Sigmoid colon (tissue), 4 donors: ENCODE measurements at regions not wholly inside any gene's neighbourhood (a gene's known extent, or its start where the extent isn't known, plus 50 kb on each side); places are given as distances from the start of the nearest gene placed in this dataset.

Source experiments
- EP300 ChIP-seq, 4 donors: sonication (generic); formaldehyde crosslinking; IDR thresholded peaks; one replicate each; pipeline ENCODE4 v1.6.1; 2017; ENCODE audit warnings: antibody characterized with exemption in 4 of 4
- POLR2A ChIP-seq, 2 donors: fragments of 450-650 bp; IDR thresholded peaks; one replicate each; pipeline ENCODE4 v1.6.1; 2016; ENCODE audit warnings: antibody characterized with exemption in 2 of 2, mild to moderate bottlenecking in 2 of 2, moderate library complexity in 2 of 2
- TF ChIP-seq, protein P1 (sequence below), 4 experiments: fragments of 450-650 bp in 3 of 4; fragments of 200-600 bp in 1 of 4; IDR thresholded peaks; one replicate each; pipeline ENCODE4 v1.5.1; 2016 to 2019; ENCODE audit warnings: antibody characterized with exemption in 4 of 4, mild to moderate bottlenecking in 3 of 4, moderate library complexity in 2 of 4

DNA sequence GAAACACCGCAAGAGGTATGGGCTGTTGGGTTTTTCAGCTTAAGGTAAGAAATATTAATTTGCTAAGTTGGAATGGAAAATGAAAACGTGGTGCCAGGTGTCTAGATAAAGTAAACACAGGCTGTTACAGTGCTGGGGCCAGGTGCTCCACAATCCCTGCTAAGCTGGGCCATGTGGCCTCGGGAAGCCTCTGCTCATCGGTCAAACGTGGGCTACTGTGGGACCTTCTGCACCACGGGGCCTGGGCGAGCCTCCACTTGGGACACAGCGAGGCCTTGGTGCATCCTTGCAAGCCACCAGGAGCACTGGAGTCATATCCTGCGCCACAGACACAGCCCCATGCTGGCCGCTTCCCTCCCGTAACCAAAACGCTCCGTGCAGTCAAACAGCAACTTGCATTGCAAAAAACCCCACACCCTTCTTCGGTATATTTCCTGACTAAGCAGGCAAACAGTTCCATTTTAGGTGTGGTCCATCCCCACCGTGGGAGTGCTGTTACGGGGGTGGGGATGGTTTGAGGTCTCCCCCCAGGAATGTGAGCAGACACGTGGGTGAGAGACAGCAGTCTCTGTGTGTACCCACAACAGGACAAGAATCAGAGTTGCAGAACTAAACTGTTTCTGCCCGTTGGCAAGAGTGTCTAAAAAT, 96.3 kb upstream of the SOX1 start:
- TF ChIP-seq, protein P1, sequence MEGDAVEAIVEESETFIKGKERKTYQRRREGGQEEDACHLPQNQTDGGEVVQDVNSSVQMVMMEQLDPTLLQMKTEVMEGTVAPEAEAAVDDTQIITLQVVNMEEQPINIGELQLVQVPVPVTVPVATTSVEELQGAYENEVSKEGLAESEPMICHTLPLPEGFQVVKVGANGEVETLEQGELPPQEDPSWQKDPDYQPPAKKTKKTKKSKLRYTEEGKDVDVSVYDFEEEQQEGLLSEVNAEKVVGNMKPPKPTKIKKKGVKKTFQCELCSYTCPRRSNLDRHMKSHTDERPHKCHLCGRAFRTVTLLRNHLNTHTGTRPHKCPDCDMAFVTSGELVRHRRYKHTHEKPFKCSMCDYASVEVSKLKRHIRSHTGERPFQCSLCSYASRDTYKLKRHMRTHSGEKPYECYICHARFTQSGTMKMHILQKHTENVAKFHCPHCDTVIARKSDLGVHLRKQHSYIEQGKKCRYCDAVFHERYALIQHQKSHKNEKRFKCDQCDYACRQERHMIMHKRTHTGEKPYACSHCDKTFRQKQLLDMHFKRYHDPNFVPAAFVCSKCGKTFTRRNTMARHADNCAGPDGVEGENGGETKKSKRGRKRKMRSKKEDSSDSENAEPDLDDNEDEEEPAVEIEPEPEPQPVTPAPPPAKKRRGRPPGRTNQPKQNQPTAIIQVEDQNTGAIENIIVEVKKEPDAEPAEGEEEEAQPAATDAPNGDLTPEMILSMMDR (IDR thresholded peaks at IDR 0.05): no peak
- TF ChIP-seq POLR2A (IDR thresholded peaks at IDR 0.05) (no peak), EP300 (IDR thresholded peaks at IDR 0.05) (no peak)
